ENCODE measurements at regions not wholly inside any gene's neighbourhood (a gene's known extent, or its start where the extent isn't known, plus 50 kb on each side); places are given as distances from the start of the nearest gene placed in this dataset.

- DNase-seq (ENCODE audit: low spot score) (no peak), ATAC-seq (peak; percentile 8; the same call in 2 of the 3 replicates), FAIRE-seq (no peak)
- no peaks in the 10 kb centered on the region for H3K79me2 ChIP-seq (ENCODE audit: insufficient read depth, low read length)
- no peak overlapping the region for H2AFZ ChIP-seq (ENCODE audit: low read length)
- H3K27ac ChIP-seq (ENCODE audit: extremely low read length, insufficient read depth, low read length), result peak overlapping the region; percentile 94
- 93% methylated on average over 5 of the region's 7 CpGs for WGBS (ENCODE audit: low lambda C conversion rate)
- in situ Hi-C loops (cut with HindIII; ENCODE audit: extremely low pct_ligation_motif_present, low pct_unique_long_range_greater_than_20kb), result loop anchor here (10.0 kb wide), 1 partner anchor 203 kb away; no protein-coding TSS in a partner anchor
- intact Hi-C loops (cut with micrococcal nuclease; ENCODE audit: unreplicated experiment), result loop anchor here (1.0 to 10.0 kb wide), 3 partner anchors 27 to 333 kb away; no protein-coding TSS in a partner anchor
- 0 out of 2 replicates have a peak, but pooled peaks have one; percentile 6 for TF ChIP-seq ZFY (CRISPR knock-in tag; IDR thresholded peaks at IDR 0.05)
- TF ChIP-seq ZSCAN30 (CRISPR knock-in tag; IDR thresholded peaks at IDR 0.05), result no peak
- TF ChIP-seq POGZ (CRISPR knock-in tag; IDR thresholded peaks at IDR 0.05), result 0 out of 2 replicates have a peak, but pooled peaks have one; percentile 39
- 0 out of 2 replicates have a peak, but pooled peaks have one; percentile 5 for TF ChIP-seq TAF1 (CRISPR knock-in tag; IDR thresholded peaks at IDR 0.05)
- peak; percentile 48; the same call in 1 of the 2 replicates for TF ChIP-seq ZBTB33 (CRISPR knock-in tag; IDR thresholded peaks at IDR 0.05)
- peak; percentile 27; the same call in 1 of the 2 replicates for TF ChIP-seq ZBTB38 (CRISPR knock-in tag; IDR thresholded peaks at IDR 0.05)
- peak; percentile 90 for TF ChIP-seq ZKSCAN1 (IDR thresholded peaks at IDR 0.05; ENCODE audit: low read length)
- no peak for TF ChIP-seq ZNF7 (CRISPR knock-in tag; IDR thresholded peaks at IDR 0.05)
- TF ChIP-seq ZNF782 (CRISPR knock-in tag; IDR thresholded peaks at IDR 0.05; ENCODE audit: borderline replicate concordance), result no peak
- peak; percentile 46; the same call in 1 of the 2 replicates for TF ChIP-seq CHD4 (IDR thresholded peaks at IDR 0.05; ENCODE audit: borderline replicate concordance, low read length)
- no peak for TF ChIP-seq MIER2 (CRISPR knock-in tag; IDR thresholded peaks at IDR 0.05)
- TF ChIP-seq ZNF281 (CRISPR knock-in tag; IDR thresholded peaks at IDR 0.05; ENCODE audit: borderline replicate concordance), result no peak
- no peak overlapping the region for H3K4me3 ChIP-seq (replicated peaks in 1 of 3; ENCODE audit: insufficient read depth in 1 of 3, low read depth in 2 of 3, low read length in 3 of 3)
- H3K4me1 ChIP-seq (ENCODE audit: insufficient read depth, low read length), result peaks cover 66% of the 10 kb centered on the region
- H3K36me3 ChIP-seq (replicated peaks in 1 of 2; ENCODE audit: control insufficient read depth in 1 of 2, insufficient read depth in 2 of 2, low read length in 2 of 2), result no peaks in the 10 kb centered on the region
- TSS peak; percentile 58 for BruUV-seq (replicated peaks)
- no peaks in the 10 kb centered on the region for H3K9me3 ChIP-seq (ENCODE audit: low read length)
- no peaks in the 10 kb centered on the region for H3K27me3 ChIP-seq (ENCODE audit: control insufficient read depth in 1 of 2, insufficient read depth in 2 of 2, low read length in 2 of 2)
- POLR2A ChIA-PET, result interaction anchor here (0.7 to 2.8 kb wide), 22 partner anchors 8 to 328 kb away, joined by 3 to 54 read pairs (median 5); no protein-coding TSS in a partner anchor
- H4K20me1 ChIP-seq (ENCODE audit: insufficient read depth, low read length), result no peaks in the 10 kb centered on the region
- H3K4me2 ChIP-seq (ENCODE audit: low read depth, low read length), result peak overlapping the region; percentile 38
- peak overlapping the region; percentile 74 for H3K9ac ChIP-seq (ENCODE audit: insufficient read depth, low read depth, low read length)
- CTCF ChIA-PET (ENCODE audit: low intra/inter-chr PET ratio, low total read pairs), result no interaction called here
Observed at GRCh38 chr1:234751678-234752077, 141.7 kb upstream of the IRF2BP2 start.
